GM12892 (cell line): ENCODE measurements at regions not wholly inside any gene's neighbourhood (a gene's known extent, or its start where the extent isn't known, plus 50 kb on each side); places are given as distances from the start of the nearest gene placed in this dataset.

Experiments used
- POLR2A ChIP-seq: IDR thresholded peaks from 2 replicates; pipeline ENCODE4 v1.6.1; 2011; ENCODE audit warnings: low read depth, low read length, control low read depth
- POLR2AphosphoS5 ChIP-seq: IDR thresholded peaks from 2 replicates; pipeline ENCODE4 v1.6.1; 2011; ENCODE audit warnings: low read depth, low read length, control low read depth

DNA sequence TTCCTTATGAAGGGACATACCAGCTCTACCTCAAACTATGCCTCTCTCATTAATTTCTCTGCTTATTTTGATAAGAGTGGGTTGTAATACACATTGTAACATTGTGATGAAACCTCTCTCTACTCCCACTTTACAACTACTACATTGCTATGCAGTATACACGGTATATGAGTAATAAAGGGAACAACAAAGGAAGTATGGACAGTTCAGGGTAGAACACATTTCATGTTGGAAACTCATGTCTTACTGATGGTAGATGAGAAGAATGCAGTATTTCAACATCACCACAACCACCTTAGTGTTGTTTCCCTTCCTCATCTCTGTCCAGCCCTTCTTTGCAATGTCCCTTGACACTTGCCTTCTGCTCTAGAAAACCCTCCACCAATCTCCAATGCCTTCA, 515.9 kb upstream of the CELF4 start:
- no peak for TF ChIP-seq POLR2A
- TF ChIP-seq POLR2AphosphoS5: no peak
